Esophagus (tissue), 2 donors: ENCODE measurements at regions not wholly inside any gene's neighbourhood (a gene's known extent, or its start where the extent isn't known, plus 50 kb on each side); places are given as distances from the start of the nearest gene placed in this dataset.
A peak's percentile ranks its signal among the peaks of the same experiment; 100 is the strongest.

ENCODE experiments used
- H3K27ac ChIP-seq, 2 donors: one replicate each; pipeline ENCODE4 v1.5.1; 2013; ENCODE audit warnings: low read depth in 2 of 2, mild to moderate bottlenecking in 2 of 2, inconsistent platforms in 1 of 2, low read length in 1 of 2, moderate library complexity in 1 of 2
- H3K27me3 ChIP-seq, 2 donors: one replicate each; pipeline ENCODE4 v1.6.1; 2013; ENCODE audit warnings: low read length in 2 of 2, control low read depth in 1 of 2, mild to moderate bottlenecking in 1 of 2; ENCODE audit not compliant: insufficient read depth in 2 of 2, control insufficient read depth in 1 of 2
- H3K36me3 ChIP-seq, 2 donors: one replicate each; pipeline ENCODE4 v1.6.1; 2013; ENCODE audit warnings: low read length in 1 of 2; ENCODE audit not compliant: control insufficient read depth in 2 of 2, insufficient read depth in 2 of 2
- H3K4me1 ChIP-seq, 2 donors: one replicate each; pipeline ENCODE4 v1.6.1; 2013; ENCODE audit warnings: low read length in 1 of 2; ENCODE audit not compliant: control insufficient read depth in 2 of 2, insufficient read depth in 2 of 2
- H3K4me3 ChIP-seq, 2 donors: one replicate each; pipeline ENCODE4 v1.5.1; 2013; ENCODE audit warnings: low read length in 2 of 2, mild to moderate bottlenecking in 2 of 2, low read depth in 1 of 2, moderate library complexity in 1 of 2
- H3K9me3 ChIP-seq, 2 donors: one replicate each; pipeline ENCODE4 v1.6.1; 2013; ENCODE audit warnings: mild to moderate bottlenecking in 2 of 2, low read depth in 1 of 2, low read length in 1 of 2, moderate library complexity in 1 of 2; ENCODE audit not compliant: control insufficient read depth in 2 of 2, insufficient read depth in 1 of 2
- WGBS, 2 donors: extraction: QIAGEN DNeasy Blood & Tissue Kit; methylation state at CpG; one replicate each; pipeline ENCODE4 v1.1.7; 2013; 5-methylcytosine and 5-hydroxymethylcytosine counted together
- donor health status: healthy with polysubstance abuse.
- donor health status: Bipolar disorder and iron deficiency.

GRCh38 chr2:236687296-236687965 is 117.8 kb downstream of the ACKR3 start:
- 53 to 60% methylated on average over 8 of the region's 8 CpGs for WGBS, 2 donors
- Histone ChIP-seq H3K9me3 (no peaks in the 10 kb centered on the region), H3K27me3 (no peaks in the 10 kb centered on the region), H3K27ac (peak overlapping the region in 1 of 2 donors; percentile 11), H3K4me3 (no peak overlapping the region), H3K4me1 (peaks cover 15 to 28% of the 10 kb centered on the region in 2 donors), H3K36me3 (no peaks in the 10 kb centered on the region)

DNA sequence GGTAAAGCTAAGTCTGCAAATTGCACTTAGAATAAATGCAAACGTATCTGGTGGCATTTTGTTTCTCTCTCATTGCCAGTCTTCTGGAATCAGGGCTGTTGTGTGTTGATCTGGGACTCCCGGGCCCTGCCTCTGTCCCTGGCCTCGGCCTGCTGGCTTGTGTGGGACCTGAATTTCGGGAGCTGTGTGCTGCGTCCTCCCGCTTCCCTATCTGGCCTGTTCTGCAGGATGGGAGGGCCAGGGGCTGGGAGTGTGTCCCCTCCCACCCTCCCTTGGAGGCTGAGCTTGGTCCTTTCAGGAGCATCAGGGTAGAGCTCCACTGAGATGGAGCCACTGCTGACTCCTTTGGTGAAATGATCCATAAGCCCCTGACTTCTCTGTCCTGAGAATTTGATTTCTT is 118.5 kb downstream of the ACKR3 start:
- no peaks in the 10 kb centered on the region for H3K36me3 ChIP-seq
- no peaks in the 10 kb centered on the region for H3K27me3 ChIP-seq
- no peaks in the 10 kb centered on the region for H3K9me3 ChIP-seq
- H3K4me3 ChIP-seq = no peak overlapping the region
- H3K4me1 ChIP-seq = peaks cover 12 to 26% of the 10 kb centered on the region in 2 donors
- 62 to 71% methylated on average over 6 of the region's 6 CpGs for WGBS, 2 donors
- H3K27ac ChIP-seq = no peak overlapping the region

DNA sequence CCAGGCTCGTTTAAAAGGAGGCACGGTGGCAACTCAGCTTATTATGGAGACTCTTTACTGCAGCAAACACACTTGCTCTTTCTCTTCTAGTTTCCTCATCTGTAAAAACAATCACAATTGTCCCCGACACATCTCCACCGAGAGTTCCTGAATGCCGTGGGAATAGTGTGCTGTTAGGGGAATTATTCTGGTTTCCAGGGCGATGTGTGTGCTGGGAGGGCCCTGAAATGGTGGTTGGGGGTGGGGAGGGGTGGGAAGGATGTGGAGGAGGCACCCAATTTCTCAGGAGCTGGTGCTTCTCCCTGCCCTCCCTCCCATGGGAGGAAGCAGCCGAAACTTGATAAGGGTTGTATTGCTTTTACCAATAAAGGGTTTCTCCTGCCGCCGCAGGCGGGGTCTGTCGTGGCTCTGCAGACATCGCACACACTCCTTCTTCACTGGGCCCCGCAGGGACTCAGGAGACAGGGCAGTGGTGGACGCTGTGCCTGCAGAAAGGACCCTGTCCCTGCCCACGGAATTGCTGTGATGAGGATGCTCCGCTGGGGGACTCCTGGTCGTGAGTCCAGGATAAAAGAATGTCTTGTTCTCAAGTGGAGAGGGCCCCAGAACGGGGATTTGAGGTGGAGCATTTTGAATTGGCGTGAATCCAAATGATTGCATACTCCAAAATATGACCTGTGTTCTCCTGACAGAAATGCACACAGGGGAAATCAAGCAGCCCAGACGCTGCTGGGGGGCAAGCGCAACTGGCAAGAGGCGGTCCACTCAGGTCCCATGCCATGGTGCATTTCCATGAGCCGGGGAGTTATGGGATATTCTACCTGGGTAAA is 119.2 kb downstream of the ACKR3 start:
- 67 to 70% methylated on average over 23 of the region's 23 CpGs for WGBS, 2 donors
- H3K36me3 ChIP-seq = no peaks in the 10 kb centered on the region
- peak overlapping the region; percentile 40 to 68 for H3K27ac ChIP-seq

GRCh38 chr2:236689393-236689700 is 119.7 kb downstream of the ACKR3 start:
- peaks cover 11 to 26% of the 10 kb centered on the region in 2 donors for H3K4me1 ChIP-seq
- 52 to 80% methylated on average over 1 of the region's 1 CpG for WGBS, 2 donors
- H3K9me3 ChIP-seq = no peaks in the 10 kb centered on the region
- peak overlapping the region; percentile 44 to 68 for H3K27ac ChIP-seq
- no peaks in the 10 kb centered on the region for H3K36me3 ChIP-seq
- no peaks in the 10 kb centered on the region for H3K27me3 ChIP-seq
- no peak overlapping the region for H3K4me3 ChIP-seq

More for the DNA sequence above, 119.2 kb downstream of the ACKR3 start:
- Histone ChIP-seq H3K9me3 (no peaks in the 10 kb centered on the region), H3K27me3 (no peaks in the 10 kb centered on the region), H3K4me1 (peaks cover 11 to 26% of the 10 kb centered on the region in 2 donors), H3K4me3 (no peak overlapping the region)

- 59 to 67% methylated on average over 3 of the region's 3 CpGs for WGBS, 2 donors
- peaks cover 11 to 26% of the 10 kb centered on the region in 2 donors for H3K4me1 ChIP-seq
- peak overlapping the region; percentile 57 to 73 for H3K27ac ChIP-seq
- H3K9me3 ChIP-seq = no peaks in the 10 kb centered on the region
- H3K27me3 ChIP-seq = no peaks in the 10 kb centered on the region
- H3K36me3 ChIP-seq = no peaks in the 10 kb centered on the region
- no peak overlapping the region for H3K4me3 ChIP-seq
Measured at GRCh38 chr2:236689981-236690380, 120.4 kb downstream of the ACKR3 start.

- peaks cover 11 to 26% of the 10 kb centered on the region in 2 donors for H3K4me1 ChIP-seq
- no peak overlapping the region for H3K27ac ChIP-seq
- 91 to 93% methylated on average over 3 of the region's 3 CpGs for WGBS, 2 donors
- H3K36me3 ChIP-seq = no peaks in the 10 kb centered on the region
- H3K4me3 ChIP-seq = no peak overlapping the region
- H3K9me3 ChIP-seq = no peaks in the 10 kb centered on the region
- H3K27me3 ChIP-seq = no peaks in the 10 kb centered on the region
Measured at GRCh38 chr2:236690726-236691125, 121.1 kb downstream of the ACKR3 start.

DNA sequence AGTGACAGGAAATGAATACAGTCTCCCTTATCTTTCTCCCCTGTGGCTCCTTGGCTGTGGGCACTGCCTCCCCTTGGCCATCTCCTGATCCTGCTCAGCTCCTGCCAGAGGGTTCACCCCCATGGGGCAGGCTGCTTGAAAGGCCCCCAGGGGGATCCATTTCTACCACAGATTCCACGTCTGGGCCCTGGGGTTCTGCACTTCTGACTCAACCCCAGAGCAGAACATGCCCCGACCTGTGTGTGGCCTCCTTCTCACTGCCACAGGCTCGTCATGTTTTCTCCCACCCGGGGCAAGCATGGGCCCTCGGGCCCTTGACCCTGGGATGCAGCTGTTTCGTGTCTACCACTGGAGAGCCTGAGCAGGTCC is 122.2 kb downstream of the ACKR3 start:
- H3K4me3 ChIP-seq = no peak overlapping the region
- H3K27ac ChIP-seq = peak overlapping the region in 1 of 2 donors; percentile 36
- H3K27me3 ChIP-seq = no peaks in the 10 kb centered on the region
- H3K4me1 ChIP-seq = peaks cover 11 to 26% of the 10 kb centered on the region in 2 donors
- no peaks in the 10 kb centered on the region for H3K9me3 ChIP-seq
- no peaks in the 10 kb centered on the region for H3K36me3 ChIP-seq
- WGBS, 2 donors = 38 to 62% methylated on average over 6 of the region's 6 CpGs

DNA sequence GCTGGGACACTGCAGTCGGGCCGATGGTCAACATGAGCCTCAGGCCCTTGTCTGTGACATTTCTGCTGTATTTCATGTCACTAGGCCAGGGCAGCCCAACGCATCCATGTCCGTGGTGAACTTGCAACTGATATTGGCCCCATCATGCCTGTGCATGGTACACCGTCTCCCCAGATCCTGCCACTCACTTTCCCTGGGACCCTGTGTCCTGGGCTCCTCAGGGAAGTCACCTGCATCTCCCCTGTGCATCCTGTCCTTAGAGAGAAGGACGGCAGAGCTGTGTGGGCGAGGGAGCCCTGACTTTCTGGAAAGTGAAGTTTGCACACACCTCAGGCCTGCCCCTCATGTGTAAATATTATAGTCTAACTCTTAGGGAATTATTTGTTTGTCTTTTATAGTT is 123.3 kb downstream of the ACKR3 start:
- peaks cover 7 to 23% of the 10 kb centered on the region in 2 donors for H3K4me1 ChIP-seq
- no peak overlapping the region for H3K27ac ChIP-seq
- no peaks in the 10 kb centered on the region for H3K9me3 ChIP-seq
- WGBS, 2 donors = 90 to 92% methylated on average over 7 of the region's 7 CpGs
- no peak overlapping the region for H3K4me3 ChIP-seq
- H3K36me3 ChIP-seq = no peaks in the 10 kb centered on the region
- no peaks in the 10 kb centered on the region for H3K27me3 ChIP-seq

- Histone ChIP-seq H3K4me1 (peaks cover 7 to 21% of the 10 kb centered on the region in 2 donors), H3K4me3 (no peak overlapping the region), H3K27ac (no peak overlapping the region), H3K36me3 (no peaks in the 10 kb centered on the region), H3K9me3 (no peaks in the 10 kb centered on the region), H3K27me3 (no peaks in the 10 kb centered on the region)
- 95 to 96% methylated on average over 4 of the region's 4 CpGs for WGBS, 2 donors
Measured at GRCh38 chr2:236693531-236693930, 123.9 kb downstream of the ACKR3 start.
